Smooth muscle cell of the brain vasculature (primary cell): ENCODE measurements at regions not wholly inside any gene's neighbourhood (a gene's known extent, or its start where the extent isn't known, plus 50 kb on each side); places are given as distances from the start of the nearest gene placed in this dataset.
A peak's percentile ranks its signal among the peaks of the same experiment; 100 is the strongest.
"Not testable (repeated sequence)": the region's sequence is repeated elsewhere in the genome, so short reads cannot be mapped to it uniquely, and the experiment has no call there.

Experiments
- DNase-seq: peaks from one replicate; pipeline ENCODE4 v3.0.0-alpha.2; 2012; ENCODE audit warnings: low read depth, low spot score

GRCh38 chr9:41075671-41076070 lies 52.8 kb downstream of the FOXD4L6 start:
- not testable (repeated sequence) for DNase-seq

DNA sequence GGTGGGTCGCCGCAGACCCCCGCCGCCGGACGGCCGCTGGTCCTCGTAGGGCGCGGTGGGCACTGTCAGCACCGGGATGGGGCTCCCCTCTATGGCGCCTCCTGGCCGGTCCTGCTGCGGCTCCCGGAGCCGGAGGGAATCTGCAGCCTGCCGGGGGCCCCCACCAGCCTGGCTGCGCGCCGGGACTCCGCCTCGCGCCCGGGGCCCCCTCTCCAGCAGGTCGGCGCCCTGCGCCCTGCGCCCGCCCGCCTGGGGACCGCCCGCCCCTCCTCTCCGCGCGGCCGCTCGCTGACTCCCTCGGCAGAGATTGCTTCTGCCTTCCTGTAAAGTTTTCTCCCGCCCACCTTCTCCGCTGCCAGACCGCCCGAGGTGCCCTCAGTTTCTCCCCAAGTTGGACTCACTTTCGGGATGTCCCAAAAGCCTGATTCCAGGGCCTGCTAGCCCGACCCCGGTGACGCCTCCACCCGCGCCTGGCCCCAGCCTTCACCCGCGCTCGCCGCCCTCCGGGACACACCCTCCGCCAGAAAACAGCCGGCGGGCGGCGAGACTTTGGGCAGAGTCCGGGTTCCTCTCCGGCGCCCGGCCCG lies 54.0 kb downstream of the FOXD4L6 start:
- not testable (repeated sequence) for DNase-seq

GRCh38 chr9:41073471-41074243 lies 54.8 kb downstream of the FOXD4L6 start:
- not testable (repeated sequence) for DNase-seq

GRCh38 chr9:41064125-41064795 lies 64.2 kb downstream of the FOXD4L6 start:
- DNase-seq, result not testable (repeated sequence)

DNA sequence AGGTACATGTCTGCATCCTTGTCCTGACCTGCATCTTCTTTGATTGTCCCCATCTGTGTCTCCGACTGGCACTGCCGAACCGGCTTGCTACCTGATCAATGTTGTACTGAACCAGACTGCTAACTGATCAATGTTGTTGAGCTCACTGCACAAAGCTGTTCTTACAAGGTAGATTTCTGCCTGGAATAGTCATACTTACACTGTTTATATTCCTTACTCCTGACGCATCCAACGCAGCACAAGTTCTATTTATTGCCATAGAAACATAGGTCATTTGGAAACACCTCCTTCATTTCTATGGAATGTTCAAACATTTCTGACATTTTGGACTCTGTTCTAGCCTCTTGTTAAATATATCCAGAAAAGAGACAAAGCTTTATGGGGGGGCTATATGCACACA lies 65.2 kb downstream of the FOXD4L6 start:
- DNase-seq, result not testable (repeated sequence)

GRCh38 chr9:41059603-41060002 lies 68.9 kb downstream of the FOXD4L6 start:
- DNase-seq, result not testable (repeated sequence)

DNA sequence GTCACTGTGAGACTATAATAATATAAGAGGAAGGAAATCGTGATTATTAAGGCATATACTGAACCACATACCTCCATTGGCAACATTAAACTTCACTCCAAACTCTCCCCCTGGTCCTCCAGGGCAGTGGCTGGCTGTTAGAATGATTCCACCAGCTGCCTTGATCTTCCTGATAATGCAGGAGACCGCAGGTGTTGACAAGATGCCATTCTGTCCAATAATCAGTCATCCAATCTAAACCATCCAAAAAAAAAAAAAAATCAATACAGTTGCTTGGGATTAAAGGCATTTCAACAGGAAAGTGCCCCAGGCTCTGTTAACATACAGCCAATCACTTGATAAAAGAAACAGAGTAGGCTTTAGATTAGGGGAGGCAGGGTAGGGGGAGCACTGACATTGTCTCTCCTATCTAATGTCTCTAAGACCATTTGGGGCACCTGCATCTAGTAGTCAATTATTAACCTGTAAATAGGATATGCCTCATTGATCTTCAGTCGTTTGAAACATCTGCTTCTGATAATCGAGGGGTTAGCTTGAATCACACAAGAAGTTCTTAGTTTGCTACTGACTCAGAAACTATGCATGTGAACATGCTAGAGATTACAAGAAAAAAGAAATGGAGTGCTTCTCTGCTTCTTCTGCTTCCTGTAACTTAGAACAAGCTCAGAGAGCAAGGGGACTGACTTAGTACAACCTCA lies 74.7 kb downstream of the FOXD4L6 start:
- not testable (repeated sequence) for DNase-seq

DNA sequence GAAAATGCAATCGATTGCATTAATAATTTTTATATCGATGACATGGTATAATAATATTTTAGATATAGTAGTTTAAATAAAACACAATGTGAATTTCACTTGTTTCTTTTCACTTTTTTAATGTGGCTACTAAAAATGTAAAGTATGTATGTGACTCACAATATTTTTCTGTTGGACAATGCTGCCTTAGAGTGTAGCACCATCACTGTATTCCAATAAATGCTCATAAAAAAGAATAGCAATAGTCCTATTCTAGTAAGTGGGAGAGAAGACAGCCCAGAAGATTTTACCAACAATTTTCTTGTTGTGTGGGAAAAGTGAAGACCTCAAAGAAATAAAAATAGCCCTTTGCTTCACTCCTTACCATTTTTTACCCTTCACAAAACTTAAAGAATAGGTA lies 79.8 kb downstream of the FOXD4L6 start:
- DNase-seq, result not testable (repeated sequence)

DNA sequence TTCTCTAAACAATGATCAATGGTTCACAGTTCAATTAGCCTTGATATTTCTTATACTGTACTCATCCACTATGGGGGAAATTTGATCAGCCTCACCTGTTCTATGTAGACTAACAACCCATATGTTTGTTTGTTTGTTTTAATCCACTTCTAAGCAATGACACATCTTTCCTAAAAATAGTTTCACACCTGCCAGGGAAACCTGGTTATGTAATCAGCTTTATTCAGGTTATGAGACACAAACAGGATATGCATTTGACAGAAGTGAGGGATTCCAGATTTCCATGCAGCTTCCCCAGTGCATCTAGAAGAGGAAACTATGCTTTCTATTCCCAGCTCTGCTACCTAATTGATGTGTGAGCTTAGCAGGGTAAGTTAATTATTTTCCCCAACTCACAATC lies 80.7 kb downstream of the FOXD4L6 start:
- not testable (repeated sequence) for DNase-seq

DNA sequence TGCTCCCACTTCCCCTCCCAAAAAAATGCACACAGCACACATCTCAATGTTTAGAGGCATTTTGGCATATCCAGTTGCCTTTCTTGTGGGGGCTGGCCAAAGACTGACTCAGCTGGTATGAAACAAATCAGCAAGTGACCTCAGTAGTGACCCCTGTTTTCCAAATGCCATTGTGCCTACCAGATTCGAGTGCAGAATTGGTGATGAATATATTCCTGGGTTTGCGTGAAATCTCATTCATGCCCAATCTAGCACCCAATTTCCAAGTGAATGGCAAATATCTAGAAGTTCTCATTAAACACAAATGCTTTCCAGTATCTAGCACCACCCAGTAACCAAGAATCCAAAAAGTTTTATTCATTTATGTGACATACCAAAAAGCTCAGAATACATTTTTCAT lies 83.6 kb downstream of the FOXD4L6 start:
- DNase-seq, result not testable (repeated sequence)

- not testable (repeated sequence) for DNase-seq
Observed at GRCh38 chr9:41043433-41043832, 85.0 kb downstream of the FOXD4L6 start.

DNA sequence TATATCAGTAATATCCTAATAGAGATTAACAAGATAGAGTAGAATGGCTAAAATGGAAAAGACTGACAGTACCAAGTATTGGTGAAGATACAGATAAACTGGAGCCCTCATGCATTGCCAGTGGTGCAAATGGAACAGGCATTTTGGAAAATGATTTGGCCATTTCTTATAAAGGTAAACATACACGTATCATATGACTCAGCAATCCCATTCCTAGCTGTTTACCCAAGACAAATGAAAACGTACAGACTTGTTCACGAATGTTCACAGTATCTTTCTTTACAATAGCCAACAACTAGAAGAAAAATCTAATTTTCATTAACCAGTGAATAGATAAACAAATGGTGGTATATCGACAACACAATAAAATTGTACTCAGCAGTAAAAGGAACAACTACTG lies 86.4 kb downstream of the FOXD4L6 start:
- DNase-seq, result not testable (repeated sequence)

DNA sequence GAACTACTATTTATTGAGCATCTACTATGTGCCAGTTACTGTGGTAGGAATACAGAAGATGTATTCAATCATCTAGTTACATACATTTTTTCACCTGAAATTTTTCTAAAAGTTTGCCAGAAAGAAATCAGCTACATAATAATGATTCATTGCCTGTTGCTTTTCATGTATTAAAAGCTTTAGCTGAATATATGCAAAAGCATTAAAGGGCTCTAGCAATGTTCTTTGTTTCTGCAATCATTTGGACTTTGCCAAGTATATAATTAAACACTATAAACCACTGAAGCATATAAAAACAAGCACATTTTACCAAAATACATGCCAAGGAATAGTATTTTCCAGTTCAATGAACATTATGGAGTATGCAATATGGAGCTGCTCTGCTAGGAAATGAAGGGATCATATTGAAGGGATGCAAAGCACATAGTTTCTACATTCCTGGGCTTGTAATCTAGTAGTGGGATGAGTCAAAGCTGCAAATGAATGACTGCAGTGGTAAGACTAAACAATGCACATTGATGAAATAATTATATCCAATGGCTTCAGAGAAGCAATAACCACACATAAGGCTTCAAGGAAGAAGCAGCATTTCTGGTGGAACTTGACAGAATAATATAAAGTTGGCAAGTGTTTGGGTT lies 87.7 kb downstream of the FOXD4L6 start:
- DNase-seq, result not testable (repeated sequence)

DNA sequence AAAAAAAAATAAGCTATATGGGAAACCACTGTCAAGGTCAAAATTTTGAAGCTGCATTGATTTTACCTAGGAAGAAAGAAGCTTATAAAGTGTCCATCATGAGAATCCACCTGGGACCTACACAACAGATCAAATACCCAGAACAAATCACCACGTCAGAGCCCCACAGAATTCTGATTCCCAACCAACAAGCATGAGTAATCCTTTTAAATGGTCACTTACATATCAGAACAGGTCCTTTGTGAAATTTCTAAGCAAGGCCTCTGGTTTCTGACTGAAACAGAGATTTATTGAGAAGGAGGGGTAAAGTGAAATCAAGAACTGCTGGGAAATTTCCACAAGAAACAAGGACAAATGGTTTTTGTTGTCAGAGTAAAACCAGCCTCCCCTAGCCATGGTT lies 93.2 kb downstream of the FOXD4L6 start:
- DNase-seq, result not testable (repeated sequence)

- DNase-seq, result peak; percentile 43
Observed at GRCh38 chr9:41034699-41035197, 93.7 kb downstream of the FOXD4L6 start.

DNA sequence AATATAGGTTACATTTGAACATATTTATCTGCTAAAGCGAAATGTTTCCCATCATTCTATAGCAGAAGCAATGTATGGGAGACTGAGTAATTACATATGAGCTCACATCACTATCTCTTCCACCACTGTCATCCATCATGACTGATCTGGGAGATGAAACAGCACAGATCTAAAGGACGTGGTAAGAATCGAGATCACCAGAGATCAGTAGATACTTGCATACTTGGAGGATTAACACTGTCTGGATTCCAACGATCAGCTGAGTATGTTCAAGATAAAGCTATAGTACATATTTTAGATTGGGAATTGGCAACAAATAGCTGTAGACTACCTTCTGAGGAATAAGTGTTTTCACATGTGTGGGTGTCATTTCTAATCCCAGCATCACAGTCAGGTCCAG lies 94.6 kb downstream of the FOXD4L6 start:
- not testable (repeated sequence) for DNase-seq

DNA sequence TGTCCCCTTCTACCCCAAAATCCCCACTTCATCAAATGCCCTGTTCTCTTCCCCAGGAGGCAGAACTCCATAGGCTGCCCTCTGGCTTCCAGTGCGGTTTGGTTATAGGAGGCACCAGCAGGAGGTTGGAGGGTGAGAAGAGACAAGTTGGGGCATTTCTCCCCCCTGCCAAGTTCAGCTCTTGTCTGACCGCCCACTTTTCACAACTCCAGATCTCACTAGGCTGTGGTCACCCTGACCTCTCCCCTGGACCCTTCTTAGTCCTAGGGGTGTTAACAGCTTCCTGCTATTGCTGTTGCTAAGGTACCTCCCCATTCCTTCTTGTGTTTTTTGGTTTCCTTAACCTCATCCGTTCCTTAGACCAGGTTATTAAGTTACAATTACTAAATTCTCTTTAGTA lies 95.1 kb downstream of the FOXD4L6 start:
- not testable (repeated sequence) for DNase-seq

GRCh38 chr9:41026912-41027676 lies 101.4 kb downstream of the FOXD4L6 start:
- not testable (repeated sequence) for DNase-seq

GRCh38 chr9:41022365-41022764 lies 106.1 kb downstream of the FOXD4L6 start:
- not testable (repeated sequence) for DNase-seq

- DNase-seq, result not testable (repeated sequence)
Observed at GRCh38 chr9:41019858-41020562, 108.5 kb downstream of the FOXD4L6 start.
